ENCODE measurements at regions not wholly inside any gene's neighbourhood (a gene's known extent, or its start where the extent isn't known, plus 50 kb on each side); places are given as distances from the start of the nearest gene placed in this dataset.
"Not testable (repeated sequence)": the region's sequence is repeated elsewhere in the genome, so short reads cannot be mapped to it uniquely, and the experiment has no call there.

DNA sequence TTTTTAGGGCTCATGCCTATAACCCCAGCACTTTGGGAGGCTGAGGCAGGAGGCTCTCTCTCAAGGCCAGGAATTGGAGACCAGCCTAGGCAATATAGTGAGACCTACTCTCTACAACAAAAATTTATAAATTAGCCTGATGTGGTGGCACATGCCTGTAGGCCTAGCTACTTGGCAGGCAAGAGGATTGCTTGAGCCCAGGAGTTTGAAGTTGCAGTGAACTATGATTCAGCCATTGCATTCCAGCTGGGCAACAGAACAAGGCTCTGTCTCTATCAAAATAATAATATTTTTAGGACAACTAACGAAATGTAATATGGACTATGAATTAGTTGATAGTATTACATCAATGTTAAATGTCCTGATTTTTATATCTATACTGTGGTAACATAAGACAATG lies 68.8 kb upstream of the ARID1A start:
- Histone ChIP-seq H3K4me3 (ENCODE audit: low read length) (no peak overlapping the region), H3K36me3 (ENCODE audit: control insufficient read depth, insufficient read depth, low read length) (no peaks in the 10 kb centered on the region), H3K9me3 (replicated peaks; ENCODE audit: control insufficient read depth, low read depth, low read length) (no peaks in the 10 kb centered on the region), H3K27ac (ENCODE audit: low read length) (no peak overlapping the region), H3K4me1 (ENCODE audit: control insufficient read depth, insufficient read depth, low read length) (no peaks in the 10 kb centered on the region), H3K27me3 (ENCODE audit: control insufficient read depth, insufficient read depth, low read length) (no peaks in the 10 kb centered on the region)
- WGBS (ENCODE audit: insufficient coverage) = no CpG with 5 or more reads among the region's 1 CpG
- DNase-seq = no peak

DNA sequence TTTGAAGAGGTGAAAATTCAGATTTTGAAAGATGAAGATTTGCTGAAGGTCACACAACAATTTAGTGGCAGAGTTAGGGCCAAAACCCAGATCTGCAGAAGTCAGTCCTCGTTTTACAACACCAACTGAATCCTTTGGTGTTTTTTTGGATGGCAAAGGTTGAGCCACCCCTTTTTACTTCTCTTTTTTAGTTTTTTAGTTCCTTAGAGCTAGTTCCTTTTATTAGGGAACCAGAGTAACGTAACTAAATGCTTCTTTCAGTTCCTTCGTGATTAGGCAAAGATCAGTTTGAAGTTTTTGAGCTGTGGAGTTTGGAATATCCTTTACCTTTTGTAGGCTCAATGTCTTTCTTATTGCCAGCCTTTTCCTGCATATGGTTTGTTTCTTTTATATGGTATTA lies 67.9 kb upstream of the ARID1A start:
- H3K4me3 ChIP-seq (ENCODE audit: low read length) = no peak overlapping the region
- H3K27ac ChIP-seq (ENCODE audit: low read length) = no peak overlapping the region
- WGBS (ENCODE audit: insufficient coverage) = 60% methylated on average over 1 of the region's 3 CpGs
- H3K27me3 ChIP-seq (ENCODE audit: control insufficient read depth, insufficient read depth, low read length) = no peaks in the 10 kb centered on the region
- no peaks in the 10 kb centered on the region for H3K36me3 ChIP-seq (ENCODE audit: control insufficient read depth, insufficient read depth, low read length)
- H3K9me3 ChIP-seq (replicated peaks; ENCODE audit: control insufficient read depth, low read depth, low read length) = no peaks in the 10 kb centered on the region
- no peaks in the 10 kb centered on the region for H3K4me1 ChIP-seq (ENCODE audit: control insufficient read depth, insufficient read depth, low read length)
- DNase-seq = peak; percentile 32

DNA sequence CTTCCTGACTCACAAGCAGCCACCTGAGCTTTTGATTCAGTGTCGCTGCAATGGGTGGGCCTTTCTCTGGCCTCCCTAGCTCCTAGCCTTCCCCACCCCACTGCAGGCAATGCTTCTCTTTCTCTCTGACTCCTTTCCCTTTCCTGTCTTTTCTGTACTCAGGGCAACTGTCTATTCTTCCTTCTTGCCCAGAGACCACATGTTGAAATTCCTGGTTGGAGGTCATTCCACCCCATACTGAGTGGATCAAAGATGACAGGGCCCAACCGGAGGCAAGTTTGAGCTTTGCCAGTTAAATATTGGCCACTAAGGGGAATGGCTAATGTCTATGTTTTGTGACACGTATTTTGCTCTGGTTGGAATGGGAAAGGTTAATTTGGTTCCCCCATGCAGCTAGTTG lies 65.2 kb upstream of the ARID1A start:
- H3K36me3 ChIP-seq (ENCODE audit: control insufficient read depth, insufficient read depth, low read length) = no peaks in the 10 kb centered on the region
- H3K27ac ChIP-seq (ENCODE audit: low read length) = no peak overlapping the region
- H3K27me3 ChIP-seq (ENCODE audit: control insufficient read depth, insufficient read depth, low read length) = no peaks in the 10 kb centered on the region
- no peak overlapping the region for H3K4me3 ChIP-seq (ENCODE audit: low read length)
- 85% methylated on average over 2 of the region's 3 CpGs for WGBS (ENCODE audit: insufficient coverage)
- DNase-seq = no peak
- no peaks in the 10 kb centered on the region for H3K4me1 ChIP-seq (ENCODE audit: control insufficient read depth, insufficient read depth, low read length)
- no peaks in the 10 kb centered on the region for H3K9me3 ChIP-seq (replicated peaks; ENCODE audit: control insufficient read depth, low read depth, low read length)

DNA sequence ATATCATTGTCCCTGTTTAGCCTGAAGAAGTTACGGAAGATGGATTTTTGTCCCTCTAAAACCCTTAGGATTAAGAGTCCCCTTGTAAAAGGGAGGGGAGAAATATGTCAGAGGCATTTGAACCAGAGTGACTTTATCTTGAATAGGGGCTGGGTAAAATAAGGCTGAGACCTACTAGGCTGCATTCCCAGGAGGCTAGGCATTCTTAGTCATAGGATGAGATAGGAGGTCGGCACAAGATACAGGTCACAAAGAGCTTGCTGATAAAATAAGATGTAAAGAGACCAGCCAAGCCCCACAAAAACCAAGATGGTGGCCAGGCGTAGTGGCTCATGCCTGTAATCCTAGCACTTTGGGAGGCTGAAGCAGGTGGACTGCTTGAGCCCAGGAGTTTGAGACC lies 60.0 kb upstream of the ARID1A start:
- H3K27me3 ChIP-seq (ENCODE audit: control insufficient read depth, insufficient read depth, low read length); H3K9me3 ChIP-seq (replicated peaks; ENCODE audit: control insufficient read depth, low read depth, low read length); H3K27ac ChIP-seq (ENCODE audit: low read length); H3K36me3 ChIP-seq (ENCODE audit: control insufficient read depth, insufficient read depth, low read length); H3K4me3 ChIP-seq (ENCODE audit: low read length); DNase-seq; H3K4me1 ChIP-seq (ENCODE audit: control insufficient read depth, insufficient read depth, low read length): not testable (repeated sequence)
- no CpG with 5 or more reads among the region's 3 CpGs for WGBS (ENCODE audit: insufficient coverage)

DNA sequence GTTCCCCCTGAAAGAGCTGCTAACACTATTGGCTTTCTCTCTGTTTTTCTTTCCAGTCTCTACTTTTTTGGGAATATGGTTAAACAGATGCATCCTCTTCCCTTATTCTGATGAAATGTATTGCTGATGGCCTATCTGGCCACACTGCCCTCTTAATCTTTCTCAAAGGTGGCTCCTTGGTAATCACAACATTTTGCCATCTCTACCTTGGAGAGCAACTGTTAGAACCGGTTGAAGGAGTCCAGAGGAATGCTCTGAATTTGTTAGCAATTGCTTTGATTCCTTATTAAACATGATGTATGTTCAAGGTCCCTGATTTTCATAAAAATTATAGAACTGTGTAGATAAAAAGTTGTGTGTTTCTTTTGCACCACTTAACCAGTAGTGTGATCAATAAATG lies 50.1 kb upstream of the ARID1A start:
- no peaks in the 10 kb centered on the region for H3K4me1 ChIP-seq (ENCODE audit: control insufficient read depth, insufficient read depth, low read length)
- H3K27ac ChIP-seq (ENCODE audit: low read length) = no peak overlapping the region
- H3K27me3 ChIP-seq (ENCODE audit: control insufficient read depth, insufficient read depth, low read length) = no peaks in the 10 kb centered on the region
- no peaks in the 10 kb centered on the region for H3K36me3 ChIP-seq (ENCODE audit: control insufficient read depth, insufficient read depth, low read length)
- H3K4me3 ChIP-seq (ENCODE audit: low read length) = no peak overlapping the region
- no peaks in the 10 kb centered on the region for H3K9me3 ChIP-seq (replicated peaks; ENCODE audit: control insufficient read depth, low read depth, low read length)
- no CpG with 5 or more reads among the region's 1 CpG for WGBS (ENCODE audit: insufficient coverage)
- DNase-seq = no peak
